Immature natural killer cell (primary cell): ENCODE measurements at regions not wholly inside any gene's neighbourhood (a gene's known extent, or its start where the extent isn't known, plus 50 kb on each side); places are given as distances from the start of the nearest gene placed in this dataset.

Experiments used
- DNase-seq, 3 donors: peaks; one replicate each; pipeline ENCODE4 v3.0.0; 2022; ENCODE audit warnings: mixed read lengths in 1 of 3
- H3K27ac Mint-ChIP-seq, 6 donors: one replicate each; pipeline ENCODE4 v1.8.0; 2020; ENCODE audit warnings: mixed read lengths in 6 of 6, mild to moderate bottlenecking in 5 of 6, inconsistent platforms in 4 of 6, moderate library complexity in 3 of 6
- H3K27me3 Mint-ChIP-seq, 3 donors: one replicate each; pipeline ENCODE4 v1.8.0; 2020 to 2021; ENCODE audit warnings: low read depth in 3 of 3, mild to moderate bottlenecking in 3 of 3, mixed read lengths in 3 of 3, moderate library complexity in 3 of 3, inconsistent platforms in 1 of 3
- H3K36me3 Mint-ChIP-seq, 3 donors: one replicate each; pipeline ENCODE4 v1.8.0; 2020; ENCODE audit warnings: mixed read lengths in 3 of 3, inconsistent platforms in 2 of 3, mild to moderate bottlenecking in 2 of 3
- H3K4me1 Mint-ChIP-seq, 2 donors: one replicate each; pipeline ENCODE4 v1.8.0; 2020; ENCODE audit warnings: inconsistent platforms in 2 of 2, mild to moderate bottlenecking in 2 of 2, mixed read lengths in 2 of 2, moderate library complexity in 1 of 2
- H3K4me3 Mint-ChIP-seq, 5 donors: one replicate each; pipeline ENCODE4 v1.8.0; 2020; ENCODE audit warnings: mild to moderate bottlenecking in 5 of 5, mixed read lengths in 5 of 5, inconsistent platforms in 3 of 5, moderate library complexity in 3 of 5
- H3K9me3 Mint-ChIP-seq, 6 donors: one replicate each; pipeline ENCODE4 v1.8.0; 2020; ENCODE audit warnings: mild to moderate bottlenecking in 6 of 6, mixed read lengths in 6 of 6, inconsistent platforms in 4 of 6, moderate library complexity in 3 of 6

DNA sequence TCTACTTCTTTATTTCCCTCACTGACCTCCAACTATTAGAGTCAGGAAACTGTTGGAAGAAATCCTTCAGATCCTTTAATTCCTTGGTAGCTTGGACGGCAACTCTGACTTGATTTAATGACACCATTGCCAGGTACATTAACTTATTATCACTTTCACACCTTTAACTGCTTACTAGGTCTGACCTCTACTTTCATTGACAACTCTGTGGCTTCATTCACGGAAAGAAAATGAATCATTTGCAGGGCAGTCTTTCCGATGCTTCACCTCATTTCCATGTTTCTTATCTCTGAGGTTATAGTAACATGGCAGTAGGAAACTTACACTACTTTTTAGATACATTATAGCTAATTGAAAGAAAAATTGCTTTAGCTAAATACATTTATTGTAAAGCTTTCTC, 82.6 kb upstream of the PDGFD start:
- Mint-ChIP-seq H3K36me3 (no peaks in the 10 kb centered on the region), H3K9me3 (no peaks in the 10 kb centered on the region), H3K4me3 (no peak overlapping the region), H3K4me1 (no peaks in the 10 kb centered on the region), H3K27ac (no peak overlapping the region), H3K27me3 (peaks cover 1 to 3% (median 2%) of the 10 kb centered on the region in 3 donors)
- DNase-seq = no peak

DNA sequence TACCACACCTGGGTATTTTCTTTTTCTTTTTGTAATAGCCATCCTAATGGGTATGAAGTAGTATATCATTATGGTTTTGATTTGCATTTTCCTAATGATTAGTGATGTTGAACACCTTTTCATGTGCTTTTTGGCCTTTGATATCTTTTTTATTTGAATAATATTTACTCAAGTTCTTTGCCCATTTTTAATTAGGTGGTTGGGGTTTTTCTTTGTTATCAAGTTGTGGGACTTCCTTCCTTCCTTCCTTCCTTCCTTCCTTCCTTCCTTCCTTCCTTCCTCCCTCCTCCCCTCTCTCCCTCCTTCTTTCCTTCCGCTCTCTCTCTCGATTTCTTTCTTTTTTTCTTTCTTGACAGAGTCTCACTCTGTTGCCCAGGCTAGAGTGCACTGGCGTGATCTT, 75.0 kb upstream of the PDGFD start:
- Mint-ChIP-seq H3K27me3 (peaks cover 2 to 13% (median 6%) of the 10 kb centered on the region in 3 donors), H3K9me3 (no peaks in the 10 kb centered on the region)
- DNase-seq = no peak

GRCh38 chr11:104225047-104225446, 61.1 kb upstream of the PDGFD start:
- Mint-ChIP-seq H3K4me1 (peaks cover 14 to 47% of the 10 kb centered on the region in 2 donors), H3K4me3 (peak overlapping the region in 4 of 5 donors; percentile 23 to 42 (median 36)), H3K9me3 (peaks cover 0 to 2% (median 0%) of the 10 kb centered on the region in 6 donors), H3K27ac (peak overlapping the region in 3 of 6 donors; percentile 3 to 70 (median 18)), H3K36me3 (no peaks in the 10 kb centered on the region), H3K27me3 (peaks cover 0 to 2% (median 1%) of the 10 kb centered on the region in 3 donors)
- peak; percentile 18 to 27 (median 22) for DNase-seq

More for the DNA sequence above, 75.0 kb upstream of the PDGFD start:
- Mint-ChIP-seq H3K36me3 (no peaks in the 10 kb centered on the region), H3K4me1 (no peaks in the 10 kb centered on the region), H3K4me3 (no peak overlapping the region), H3K27ac (no peak overlapping the region)

DNA sequence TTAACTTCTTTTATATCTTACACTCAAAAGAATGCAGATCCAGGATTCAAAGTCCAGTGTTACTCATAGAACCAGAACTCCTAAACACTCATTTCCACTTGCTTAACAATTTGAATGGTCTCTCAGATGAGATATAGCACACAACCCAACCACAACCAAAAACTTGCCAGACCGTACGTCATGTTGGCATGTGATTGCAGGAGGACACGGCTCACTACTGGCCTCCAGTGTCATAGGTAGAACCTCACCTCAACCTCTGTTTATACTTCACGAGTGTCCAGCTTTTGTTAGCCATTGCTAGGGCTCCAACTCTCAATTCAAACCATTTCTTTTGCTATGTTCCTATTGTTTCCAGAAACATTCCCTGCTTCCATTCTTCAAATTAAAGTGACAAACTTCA, 58.5 kb upstream of the PDGFD start:
- peaks cover 0 to 2% (median 0%) of the 10 kb centered on the region in 3 donors for H3K27me3 Mint-ChIP-seq
- peak overlapping the region in 1 of 6 donors; percentile 5 for H3K27ac Mint-ChIP-seq
- peaks cover 14 to 44% of the 10 kb centered on the region in 2 donors for H3K4me1 Mint-ChIP-seq
- H3K36me3 Mint-ChIP-seq = peaks cover 0 to under 1% (median 0%) of the 10 kb centered on the region in 3 donors
- H3K9me3 Mint-ChIP-seq = peaks cover 0 to 7% (median 0%) of the 10 kb centered on the region in 6 donors
- H3K4me3 Mint-ChIP-seq = no peak overlapping the region
- DNase-seq = peak; percentile 21 to 38 (median 24)

DNA sequence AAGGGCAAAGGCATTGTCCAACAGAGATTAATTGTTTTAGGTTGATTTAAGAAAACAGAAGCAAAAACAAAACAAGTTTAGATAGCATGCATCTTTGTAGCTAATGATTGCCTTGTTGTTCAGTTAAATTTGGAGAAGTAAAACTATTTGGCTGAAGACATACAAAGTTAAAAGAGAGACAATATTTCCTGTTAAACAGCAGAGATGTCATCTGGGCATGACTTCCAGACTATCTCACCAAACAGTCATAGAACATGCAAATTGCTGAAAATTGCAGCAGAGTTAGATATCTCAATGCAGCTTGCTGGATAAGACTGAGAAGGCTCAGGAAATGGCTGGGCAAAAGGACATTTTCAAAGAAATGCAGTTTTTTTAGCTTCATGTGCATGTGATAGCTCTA, 57.5 kb upstream of the PDGFD start:
- H3K9me3 Mint-ChIP-seq = peaks cover 6 to 12% (median 7%) of the 10 kb centered on the region in 6 donors
- DNase-seq = no peak
- H3K4me1 Mint-ChIP-seq = peaks cover 14 to 38% of the 10 kb centered on the region in 2 donors
- H3K36me3 Mint-ChIP-seq = peaks cover 0 to 6% (median 3%) of the 10 kb centered on the region in 3 donors
- H3K27ac Mint-ChIP-seq = no peak overlapping the region
- H3K27me3 Mint-ChIP-seq = peaks cover 0 to 2% (median 0%) of the 10 kb centered on the region in 3 donors
- no peak overlapping the region for H3K4me3 Mint-ChIP-seq

DNA sequence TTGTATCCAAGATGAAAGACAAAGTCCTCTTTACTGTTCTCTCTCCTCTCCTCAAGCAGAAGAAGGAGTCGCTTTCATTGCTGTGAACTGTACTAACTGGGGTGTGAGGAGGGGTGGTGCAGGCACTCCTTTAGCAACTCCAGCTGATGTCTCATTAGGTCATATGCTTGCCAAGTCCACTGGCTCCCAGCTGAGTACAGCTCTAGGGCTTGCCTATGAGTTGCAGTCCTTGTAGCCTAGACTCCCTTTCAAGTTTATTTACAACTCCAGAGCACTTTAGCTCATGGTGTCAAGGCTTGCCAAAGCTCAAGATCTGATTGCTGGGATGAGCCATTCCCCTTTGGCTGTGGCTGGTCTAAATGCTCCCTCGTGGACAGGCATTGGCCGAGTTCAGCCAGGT, 55.1 kb upstream of the PDGFD start:
- Mint-ChIP-seq H3K27ac (no peak overlapping the region), H3K4me3 (no peak overlapping the region), H3K9me3 (peaks cover 12 to 20% (median 16%) of the 10 kb centered on the region in 6 donors), H3K36me3 (peaks cover 3 to 6% (median 4%) of the 10 kb centered on the region in 3 donors), H3K4me1 (peaks cover 0 to 14% of the 10 kb centered on the region in 2 donors), H3K27me3 (peaks cover 0 to 1% (median 0%) of the 10 kb centered on the region in 3 donors)
- DNase-seq = no peak

- H3K9me3 Mint-ChIP-seq = peaks cover 13 to 22% (median 16%) of the 10 kb centered on the region in 6 donors
- no peak for DNase-seq
- H3K4me3 Mint-ChIP-seq = no peak overlapping the region
- peaks cover 3 to 6% (median 4%) of the 10 kb centered on the region in 3 donors for H3K36me3 Mint-ChIP-seq
- no peaks in the 10 kb centered on the region for H3K4me1 Mint-ChIP-seq
- H3K27ac Mint-ChIP-seq = no peak overlapping the region
- peaks cover 6% of the 10 kb centered on the region in 3 donors for H3K27me3 Mint-ChIP-seq
These were observed 50.6 kb upstream of the PDGFD start for GRCh38 chr11:104214517-104214916.
